ENCODE measurements at regions not wholly inside any gene's neighbourhood (a gene's known extent, or its start where the extent isn't known, plus 50 kb on each side); places are given as distances from the start of the nearest gene placed in this dataset.

DNA sequence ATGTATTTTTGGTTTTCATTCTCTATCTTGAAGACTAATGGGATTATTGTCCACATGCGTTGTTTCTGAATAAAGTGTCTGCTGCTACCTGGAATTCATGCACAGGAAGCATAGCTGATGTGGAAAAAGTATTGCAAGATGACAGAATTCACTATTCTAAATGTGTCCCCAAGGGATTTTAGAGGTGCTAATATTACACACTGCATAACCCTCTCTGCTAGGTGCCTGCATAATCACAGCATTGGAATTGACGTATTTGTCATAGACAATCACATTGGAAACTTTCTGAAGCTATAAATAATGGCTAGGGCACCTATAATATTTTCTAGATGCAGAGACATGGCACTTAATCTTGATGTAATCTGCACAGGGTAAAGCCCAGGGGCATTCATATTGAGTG is 496.1 kb downstream of the JRKL start:
- TF ChIP-seq, protein P1, sequence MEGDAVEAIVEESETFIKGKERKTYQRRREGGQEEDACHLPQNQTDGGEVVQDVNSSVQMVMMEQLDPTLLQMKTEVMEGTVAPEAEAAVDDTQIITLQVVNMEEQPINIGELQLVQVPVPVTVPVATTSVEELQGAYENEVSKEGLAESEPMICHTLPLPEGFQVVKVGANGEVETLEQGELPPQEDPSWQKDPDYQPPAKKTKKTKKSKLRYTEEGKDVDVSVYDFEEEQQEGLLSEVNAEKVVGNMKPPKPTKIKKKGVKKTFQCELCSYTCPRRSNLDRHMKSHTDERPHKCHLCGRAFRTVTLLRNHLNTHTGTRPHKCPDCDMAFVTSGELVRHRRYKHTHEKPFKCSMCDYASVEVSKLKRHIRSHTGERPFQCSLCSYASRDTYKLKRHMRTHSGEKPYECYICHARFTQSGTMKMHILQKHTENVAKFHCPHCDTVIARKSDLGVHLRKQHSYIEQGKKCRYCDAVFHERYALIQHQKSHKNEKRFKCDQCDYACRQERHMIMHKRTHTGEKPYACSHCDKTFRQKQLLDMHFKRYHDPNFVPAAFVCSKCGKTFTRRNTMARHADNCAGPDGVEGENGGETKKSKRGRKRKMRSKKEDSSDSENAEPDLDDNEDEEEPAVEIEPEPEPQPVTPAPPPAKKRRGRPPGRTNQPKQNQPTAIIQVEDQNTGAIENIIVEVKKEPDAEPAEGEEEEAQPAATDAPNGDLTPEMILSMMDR (conservative IDR thresholded peaks at IDR 0.05; ENCODE audit: low read depth in 2 of 2), result no peak
- TF ChIP-seq, protein P2, sequence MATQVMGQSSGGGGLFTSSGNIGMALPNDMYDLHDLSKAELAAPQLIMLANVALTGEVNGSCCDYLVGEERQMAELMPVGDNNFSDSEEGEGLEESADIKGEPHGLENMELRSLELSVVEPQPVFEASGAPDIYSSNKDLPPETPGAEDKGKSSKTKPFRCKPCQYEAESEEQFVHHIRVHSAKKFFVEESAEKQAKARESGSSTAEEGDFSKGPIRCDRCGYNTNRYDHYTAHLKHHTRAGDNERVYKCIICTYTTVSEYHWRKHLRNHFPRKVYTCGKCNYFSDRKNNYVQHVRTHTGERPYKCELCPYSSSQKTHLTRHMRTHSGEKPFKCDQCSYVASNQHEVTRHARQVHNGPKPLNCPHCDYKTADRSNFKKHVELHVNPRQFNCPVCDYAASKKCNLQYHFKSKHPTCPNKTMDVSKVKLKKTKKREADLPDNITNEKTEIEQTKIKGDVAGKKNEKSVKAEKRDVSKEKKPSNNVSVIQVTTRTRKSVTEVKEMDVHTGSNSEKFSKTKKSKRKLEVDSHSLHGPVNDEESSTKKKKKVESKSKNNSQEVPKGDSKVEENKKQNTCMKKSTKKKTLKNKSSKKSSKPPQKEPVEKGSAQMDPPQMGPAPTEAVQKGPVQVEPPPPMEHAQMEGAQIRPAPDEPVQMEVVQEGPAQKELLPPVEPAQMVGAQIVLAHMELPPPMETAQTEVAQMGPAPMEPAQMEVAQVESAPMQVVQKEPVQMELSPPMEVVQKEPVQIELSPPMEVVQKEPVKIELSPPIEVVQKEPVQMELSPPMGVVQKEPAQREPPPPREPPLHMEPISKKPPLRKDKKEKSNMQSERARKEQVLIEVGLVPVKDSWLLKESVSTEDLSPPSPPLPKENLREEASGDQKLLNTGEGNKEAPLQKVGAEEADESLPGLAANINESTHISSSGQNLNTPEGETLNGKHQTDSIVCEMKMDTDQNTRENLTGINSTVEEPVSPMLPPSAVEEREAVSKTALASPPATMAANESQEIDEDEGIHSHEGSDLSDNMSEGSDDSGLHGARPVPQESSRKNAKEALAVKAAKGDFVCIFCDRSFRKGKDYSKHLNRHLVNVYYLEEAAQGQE (IDR thresholded peaks at IDR 0.05; ENCODE audit: unreplicated experiment), result no peak

All from GM23338 (cell line).